Spleen (tissue), 7 donors: ENCODE measurements at regions not wholly inside any gene's neighbourhood (a gene's known extent, or its start where the extent isn't known, plus 50 kb on each side); places are given as distances from the start of the nearest gene placed in this dataset.

Experiments used
- CTCF ChIP-seq, 11 experiments: fragments of 200-600 bp in 7 of 11; fragments of 450-650 bp in 4 of 11; sonication (generic) in 4 of 11; IDR thresholded peaks in 8 of 11; conservative IDR thresholded peaks in 3 of 11; 1 replicate in 7 of 11; 2 replicates in 4 of 11; pipeline versions ENCODE4 v1.4.0 to v1.8.0; 2016 to 2021; ENCODE audit warnings: antibody characterized with exemption in 11 of 11, inconsistent platforms in 4 of 11, mild to moderate bottlenecking in 1 of 11
- POLR2A ChIP-seq, 3 donors: fragments of 450-650 bp; IDR thresholded peaks; one replicate each; pipeline ENCODE4 v1.5.1; 2017; ENCODE audit warnings: antibody characterized with exemption in 3 of 3, mild to moderate bottlenecking in 1 of 3
- POLR2AphosphoS5 ChIP-seq, 3 donors: sonication (generic); formaldehyde crosslinking; IDR thresholded peaks; one replicate each; pipeline ENCODE4 v1.5.1; 2017; ENCODE audit warnings: antibody characterized with exemption in 3 of 3
- donor health status: DM: no; HTN: no; CAD: no; lungs with moderate emphysema.
- donor health status: DM: no; HTN: no; CAD: no.
- donor health status: DM: no; HTN: no; CAD: no.

GRCh38 chr3:76985645-76986044 lies 54.3 kb upstream of the ROBO2 start:
- no peak for TF ChIP-seq CTCF (IDR thresholded peaks at IDR 0.05 in 8 of 11, conservative IDR thresholded peaks at IDR 0.05 in 3 of 11)
- TF ChIP-seq POLR2A (IDR thresholded peaks at IDR 0.05) = no peak
- no peak for TF ChIP-seq POLR2AphosphoS5 (IDR thresholded peaks at IDR 0.05)
